Esophagus mucosa (tissue), 1 donor: ENCODE measurements at regions not wholly inside any gene's neighbourhood (a gene's known extent, or its start where the extent isn't known, plus 50 kb on each side); places are given as distances from the start of the nearest gene placed in this dataset.

ENCODE experiments used
- ATAC-seq: fragments of 200-7000 bp; cut with Tn5 transposase; one replicate; pipeline ENCODE4 v1.9.1; 2020
- donor health status: DM: yes; HTN: yes; CAD: no.

GRCh38 chr10:131724169-131724545 is 176.7 kb upstream of the PPP2R2D start:
- ATAC-seq = no peak

DNA sequence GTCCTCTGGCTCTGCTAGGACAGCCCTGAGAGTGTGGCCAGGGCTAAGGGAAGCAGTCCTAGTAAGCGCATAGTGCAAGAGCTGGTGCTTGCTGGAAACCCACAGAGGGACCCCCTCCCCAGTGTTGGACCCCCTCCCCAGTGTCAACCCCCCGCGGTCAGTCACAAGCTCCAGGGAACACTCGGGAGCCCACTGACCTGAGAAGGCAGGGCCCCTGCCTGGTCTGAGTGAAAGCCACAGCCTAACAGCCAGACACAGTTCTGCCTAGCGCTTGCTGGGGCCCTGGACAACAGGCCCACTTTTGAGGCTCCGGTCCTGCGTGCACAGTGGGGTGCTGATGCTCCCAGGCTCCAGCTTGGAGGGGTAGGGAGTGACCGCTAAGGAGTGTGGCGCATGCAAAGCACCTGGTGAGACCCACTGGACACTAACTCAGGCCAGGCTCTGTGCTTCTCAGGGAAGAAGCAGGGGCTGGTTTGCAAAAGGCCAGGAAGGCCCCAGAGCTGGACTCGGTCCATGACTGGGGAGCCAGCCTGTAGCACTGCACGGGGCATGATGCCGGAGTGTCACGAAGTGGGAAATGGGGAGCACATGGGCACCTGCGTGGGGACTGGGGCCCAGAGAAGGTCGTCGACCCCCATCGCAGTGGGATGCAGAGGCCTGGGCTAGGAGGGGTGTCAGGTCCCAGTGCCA is 175.8 kb upstream of the PPP2R2D start:
- no peak for ATAC-seq

- no peak for ATAC-seq
These were observed 175.2 kb upstream of the PPP2R2D start for GRCh38 chr10:131725581-131726069.

DNA sequence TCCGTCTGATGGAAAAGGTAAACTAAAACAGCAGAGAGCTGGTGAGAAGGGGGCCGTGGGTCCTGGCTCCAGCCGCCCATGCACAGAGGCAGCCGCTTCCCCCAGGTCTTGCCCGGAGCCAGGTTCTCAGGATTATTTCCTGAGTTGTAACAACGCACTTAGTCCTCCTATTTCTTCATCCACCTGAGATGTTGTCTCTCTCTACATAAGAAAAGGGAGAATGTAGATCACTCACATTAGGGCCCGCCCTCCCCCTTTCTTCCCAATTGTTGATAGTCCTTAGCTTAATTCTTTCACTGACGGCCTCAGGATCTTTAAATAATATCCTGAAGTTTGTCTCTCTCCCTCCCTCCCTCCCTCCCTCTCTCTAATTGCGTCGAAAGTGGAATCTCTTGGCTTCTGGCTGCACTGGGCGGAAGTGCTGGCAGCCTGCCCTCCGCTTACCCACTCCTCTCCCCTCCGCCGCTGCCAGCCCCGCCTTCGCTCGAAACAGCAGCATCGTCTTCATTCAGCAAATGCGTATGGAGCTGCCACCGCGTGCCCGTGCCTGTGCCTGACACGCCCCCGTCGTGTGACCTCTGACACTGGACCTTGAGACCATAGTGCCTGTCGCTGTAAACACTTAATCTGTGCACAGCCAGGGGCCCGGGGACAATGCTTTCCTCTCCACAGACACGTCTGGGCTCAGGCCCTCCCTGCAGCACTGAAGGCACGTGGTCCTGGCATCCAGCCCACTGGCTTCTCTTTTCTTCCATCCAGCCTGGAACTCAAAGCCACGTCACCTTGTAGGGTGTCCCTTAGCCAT is 174.5 kb upstream of the PPP2R2D start:
- ATAC-seq = no peak

- no peak for ATAC-seq
These were observed 173.8 kb upstream of the PPP2R2D start for GRCh38 chr10:131726967-131727366.

DNA sequence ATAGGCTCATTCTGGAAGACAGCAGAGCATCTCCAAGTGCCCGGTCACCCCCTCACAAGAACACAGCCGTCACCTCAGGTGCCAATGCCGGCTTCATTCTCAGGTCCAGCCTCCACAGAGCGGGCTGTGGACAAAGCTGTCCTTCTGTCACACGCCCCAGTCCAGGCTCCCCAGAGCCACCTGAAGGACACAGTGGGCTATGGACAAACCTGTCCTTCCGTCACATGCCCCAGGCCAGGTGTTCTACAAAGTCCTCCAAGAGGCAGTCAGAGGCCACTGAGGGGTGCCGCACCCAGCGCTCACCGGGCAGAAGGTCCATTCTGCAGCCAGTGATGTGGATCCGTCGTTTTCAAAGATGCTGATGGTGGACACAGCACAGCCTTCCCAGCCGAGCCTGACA is 173.2 kb upstream of the PPP2R2D start:
- no peak for ATAC-seq

DNA sequence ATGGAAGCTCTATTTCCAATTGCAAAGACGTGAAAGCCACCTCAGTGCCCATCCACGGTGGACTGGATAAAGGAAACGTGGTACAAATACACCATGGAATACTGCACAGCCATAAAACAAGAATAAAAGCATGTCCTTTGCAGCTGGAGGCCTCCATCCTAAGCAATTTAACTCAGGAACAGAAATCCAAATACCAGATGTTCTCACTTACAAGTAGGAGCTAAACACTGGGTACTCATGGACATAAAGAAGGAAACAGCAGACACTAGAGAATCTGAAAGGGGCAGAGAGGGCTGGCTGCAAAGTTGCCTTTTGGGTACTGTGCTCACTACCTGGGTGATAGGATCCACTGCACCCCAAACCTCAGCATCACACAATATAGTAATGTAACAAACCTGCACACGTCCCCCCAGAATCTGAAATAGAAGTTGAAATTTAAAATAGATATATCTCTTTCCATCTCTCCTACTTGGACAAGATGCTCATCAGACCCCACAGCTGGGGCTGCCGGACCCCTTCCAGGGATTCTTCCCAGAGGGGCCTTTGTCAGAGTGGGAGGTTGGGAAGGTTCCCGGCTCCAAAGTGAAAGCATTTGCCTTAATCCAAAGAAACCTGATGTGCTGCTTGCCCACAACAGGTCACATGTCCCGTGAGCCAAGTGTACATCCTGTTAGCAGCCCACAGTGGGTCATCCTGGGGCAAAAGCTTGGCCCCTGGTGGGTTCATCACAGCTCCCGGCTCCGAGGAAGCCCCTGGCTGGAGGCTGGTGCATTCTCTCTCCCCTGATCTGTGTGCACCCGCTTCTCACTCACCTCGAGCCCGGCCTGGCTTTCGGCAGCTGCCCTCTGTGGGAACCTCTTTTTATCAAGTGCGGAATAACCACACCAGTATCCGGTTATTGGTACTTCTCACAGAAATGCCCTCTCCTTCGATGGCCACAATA is 172.3 kb upstream of the PPP2R2D start:
- no peak for ATAC-seq

GRCh38 chr10:131729361-131729760 is 171.4 kb upstream of the PPP2R2D start:
- no peak for ATAC-seq

GRCh38 chr10:131729938-131730660 is 170.7 kb upstream of the PPP2R2D start:
- ATAC-seq = no peak

DNA sequence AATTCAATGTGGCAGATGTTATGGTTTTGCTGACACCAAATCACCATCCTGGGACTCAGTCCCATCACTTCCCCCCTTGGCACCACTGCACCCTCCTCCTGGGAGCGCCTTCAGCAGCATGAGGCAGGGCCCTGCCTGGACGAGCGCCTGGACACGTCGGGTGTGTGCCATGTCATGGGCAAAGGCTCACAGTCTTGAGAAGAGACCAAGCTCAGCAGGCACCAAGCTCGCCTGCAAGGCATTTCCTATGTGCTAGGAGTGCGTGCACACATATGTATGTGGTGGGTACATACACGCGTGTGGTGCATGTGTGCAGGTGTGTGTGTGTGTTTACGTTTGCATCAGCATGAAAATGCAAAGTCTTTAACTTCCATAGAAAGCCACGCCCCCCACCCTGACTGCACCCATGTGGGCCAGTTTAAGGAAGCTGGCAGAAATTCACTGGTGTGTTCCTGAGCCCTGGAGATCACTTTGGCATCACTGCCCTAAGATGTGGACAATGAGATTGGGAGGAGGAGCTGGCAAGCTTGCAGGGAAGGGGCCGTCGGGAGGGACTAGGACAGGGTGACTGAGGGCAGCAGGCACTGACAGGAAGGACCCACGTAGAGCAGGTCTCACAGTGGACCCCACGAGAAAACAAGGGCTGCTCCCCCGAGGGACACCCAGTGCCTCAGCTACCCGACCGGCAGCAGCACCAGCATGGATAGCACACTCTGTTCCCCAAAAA is 169.9 kb upstream of the PPP2R2D start:
- ATAC-seq = no peak

DNA sequence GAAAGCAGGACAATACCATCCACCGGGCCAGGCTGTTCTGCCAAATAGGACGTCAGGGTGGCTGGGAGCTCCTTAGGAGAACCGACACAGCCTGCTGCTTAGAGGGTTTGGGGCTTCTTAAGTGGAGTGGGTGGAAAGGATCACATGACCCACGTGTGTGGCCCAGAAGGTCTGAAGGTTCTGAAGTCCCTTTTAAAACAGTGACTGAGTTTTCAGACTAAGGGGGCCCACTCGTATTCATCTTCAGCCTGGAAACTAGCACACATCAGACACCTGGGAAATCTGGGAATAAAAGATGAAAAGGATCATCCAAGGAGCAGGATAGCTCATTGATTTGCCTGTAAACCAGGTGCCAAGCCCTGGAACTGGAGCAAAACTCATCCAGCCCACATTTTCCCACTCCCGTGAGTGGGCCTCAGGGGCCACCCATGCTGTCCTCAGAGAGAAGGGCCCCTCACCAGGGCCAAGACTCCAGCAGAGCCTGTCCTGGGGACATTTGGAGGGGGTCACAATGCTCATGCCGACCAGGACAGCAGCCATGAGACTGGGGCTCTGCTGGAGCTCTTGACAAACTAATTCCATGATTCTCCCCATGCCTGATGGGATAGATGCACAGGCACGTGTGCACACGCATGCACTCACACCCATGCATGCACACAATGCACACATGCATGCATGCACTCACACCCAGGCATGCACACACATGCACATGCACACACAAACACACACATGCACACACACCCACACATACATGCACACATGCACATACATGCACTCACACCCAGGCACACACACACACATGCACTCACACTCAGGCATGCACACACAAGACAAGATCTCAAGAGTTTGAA is 168.8 kb upstream of the PPP2R2D start:
- no peak for ATAC-seq

GRCh38 chr10:131732631-131733127 is 168.1 kb upstream of the PPP2R2D start:
- peak; percentile 74 for ATAC-seq

DNA sequence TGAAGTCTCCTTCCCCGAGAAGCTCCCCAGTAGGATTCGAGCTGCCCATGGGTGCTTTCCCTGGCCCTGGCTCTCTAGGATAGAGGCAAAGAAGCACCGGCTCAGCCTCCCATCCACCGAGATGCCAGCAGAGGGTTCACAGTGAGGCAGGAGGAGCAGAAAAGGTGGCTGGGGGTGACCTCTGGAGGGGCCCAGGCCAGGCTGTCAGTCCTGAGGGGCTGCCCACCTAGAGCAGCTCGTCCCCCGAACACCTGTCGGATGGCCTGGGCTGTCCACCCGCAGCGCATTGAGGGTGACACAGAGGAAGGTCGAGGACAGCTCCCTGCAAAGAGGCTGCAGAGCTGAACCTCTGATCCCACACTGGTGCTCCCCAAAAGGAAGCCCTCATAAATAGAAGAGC is 167.2 kb upstream of the PPP2R2D start:
- ATAC-seq = no peak

DNA sequence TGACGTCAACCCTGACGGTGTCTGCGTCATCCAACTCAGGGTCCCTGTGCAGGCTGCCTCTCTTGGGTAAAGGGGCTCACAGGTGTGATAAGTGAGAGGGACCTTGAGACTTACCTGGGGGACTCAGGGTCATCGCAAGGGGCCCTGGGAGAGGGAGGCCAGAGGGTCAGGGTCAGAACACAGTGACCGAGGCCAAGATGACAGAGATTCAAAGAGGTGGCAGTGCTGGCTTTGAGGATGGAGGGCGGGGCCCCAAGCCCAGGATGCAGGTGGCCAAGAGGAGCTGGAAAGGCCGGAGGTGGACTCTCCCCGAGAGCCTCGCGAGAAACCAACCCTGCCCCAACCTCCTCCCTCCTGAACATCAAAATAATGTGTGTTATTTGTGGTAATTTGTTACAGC is 165.2 kb upstream of the PPP2R2D start:
- ATAC-seq = no peak

GRCh38 chr10:131736321-131736980 is 164.4 kb upstream of the PPP2R2D start:
- no peak for ATAC-seq

- no peak for ATAC-seq
These were observed 163.0 kb upstream of the PPP2R2D start for GRCh38 chr10:131737543-131738395.

- ATAC-seq = peak; percentile 31
These were observed 162.4 kb upstream of the PPP2R2D start for GRCh38 chr10:131738396-131738735.

DNA sequence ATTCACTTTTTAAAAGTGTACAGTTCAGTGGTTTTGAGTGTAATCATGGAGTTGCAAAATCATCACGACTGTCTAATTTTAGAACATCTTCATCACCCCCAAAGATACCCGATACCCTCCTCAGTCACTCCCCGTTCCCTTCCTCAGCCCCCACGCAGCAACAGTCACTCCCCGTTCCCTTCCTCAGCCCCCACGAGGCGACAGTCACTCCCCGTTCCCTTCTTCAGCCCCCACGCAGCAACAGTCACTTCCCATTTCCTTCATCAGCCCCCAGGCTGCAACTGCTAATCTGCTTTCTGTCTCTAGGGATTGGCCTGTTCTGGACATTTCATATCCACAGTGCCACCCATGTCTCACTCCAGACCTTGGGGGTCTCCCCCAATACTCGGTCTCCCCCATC is 161.6 kb upstream of the PPP2R2D start:
- ATAC-seq = no peak

GRCh38 chr10:131742500-131742951 is 158.3 kb upstream of the PPP2R2D start:
- ATAC-seq = no peak
